Breast epithelium (tissue), 3 donors: ENCODE measurements at regions not wholly inside any gene's neighbourhood (a gene's known extent, or its start where the extent isn't known, plus 50 kb on each side); places are given as distances from the start of the nearest gene placed in this dataset.

ENCODE experiments used
- POLR2A ChIP-seq: fragments of 450-650 bp; IDR thresholded peaks from one replicate; pipeline ENCODE4 v1.6.1; 2016; ENCODE audit warnings: antibody characterized with exemption, mild to moderate bottlenecking, moderate library complexity
- TF ChIP-seq, protein P1 (sequence below), 3 donors: fragments of 450-650 bp; IDR thresholded peaks; one replicate each; pipeline ENCODE4 v1.5.1; 2016 to 2017; ENCODE audit warnings: antibody characterized with exemption in 3 of 3, mild to moderate bottlenecking in 3 of 3, moderate library complexity in 3 of 3

DNA sequence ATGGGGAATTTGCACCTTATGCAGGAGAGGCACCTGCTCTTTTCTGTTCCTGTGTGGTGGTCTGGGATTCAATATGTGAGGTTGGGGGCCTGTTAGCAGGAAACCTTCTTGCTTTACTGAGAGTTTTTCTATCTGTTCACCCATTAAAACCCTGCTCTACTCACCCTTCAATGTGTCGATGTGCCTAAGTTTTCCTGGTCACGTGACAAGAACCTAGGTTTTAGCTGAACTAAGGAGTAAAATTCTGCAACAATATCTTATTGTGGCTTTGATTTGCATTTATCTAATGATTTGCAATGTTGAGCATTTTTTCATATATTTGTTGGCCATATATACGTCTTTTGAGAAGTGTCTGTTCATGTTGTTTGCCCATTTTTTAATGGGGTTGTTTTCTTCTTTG is 979.9 kb downstream of the HACE1 start:
- TF ChIP-seq, protein P1, sequence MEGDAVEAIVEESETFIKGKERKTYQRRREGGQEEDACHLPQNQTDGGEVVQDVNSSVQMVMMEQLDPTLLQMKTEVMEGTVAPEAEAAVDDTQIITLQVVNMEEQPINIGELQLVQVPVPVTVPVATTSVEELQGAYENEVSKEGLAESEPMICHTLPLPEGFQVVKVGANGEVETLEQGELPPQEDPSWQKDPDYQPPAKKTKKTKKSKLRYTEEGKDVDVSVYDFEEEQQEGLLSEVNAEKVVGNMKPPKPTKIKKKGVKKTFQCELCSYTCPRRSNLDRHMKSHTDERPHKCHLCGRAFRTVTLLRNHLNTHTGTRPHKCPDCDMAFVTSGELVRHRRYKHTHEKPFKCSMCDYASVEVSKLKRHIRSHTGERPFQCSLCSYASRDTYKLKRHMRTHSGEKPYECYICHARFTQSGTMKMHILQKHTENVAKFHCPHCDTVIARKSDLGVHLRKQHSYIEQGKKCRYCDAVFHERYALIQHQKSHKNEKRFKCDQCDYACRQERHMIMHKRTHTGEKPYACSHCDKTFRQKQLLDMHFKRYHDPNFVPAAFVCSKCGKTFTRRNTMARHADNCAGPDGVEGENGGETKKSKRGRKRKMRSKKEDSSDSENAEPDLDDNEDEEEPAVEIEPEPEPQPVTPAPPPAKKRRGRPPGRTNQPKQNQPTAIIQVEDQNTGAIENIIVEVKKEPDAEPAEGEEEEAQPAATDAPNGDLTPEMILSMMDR (IDR thresholded peaks at IDR 0.05) = no peak
- no peak for TF ChIP-seq POLR2A
